ENCODE measurements at regions not wholly inside any gene's neighbourhood (a gene's known extent, or its start where the extent isn't known, plus 50 kb on each side); places are given as distances from the start of the nearest gene placed in this dataset.

DNA sequence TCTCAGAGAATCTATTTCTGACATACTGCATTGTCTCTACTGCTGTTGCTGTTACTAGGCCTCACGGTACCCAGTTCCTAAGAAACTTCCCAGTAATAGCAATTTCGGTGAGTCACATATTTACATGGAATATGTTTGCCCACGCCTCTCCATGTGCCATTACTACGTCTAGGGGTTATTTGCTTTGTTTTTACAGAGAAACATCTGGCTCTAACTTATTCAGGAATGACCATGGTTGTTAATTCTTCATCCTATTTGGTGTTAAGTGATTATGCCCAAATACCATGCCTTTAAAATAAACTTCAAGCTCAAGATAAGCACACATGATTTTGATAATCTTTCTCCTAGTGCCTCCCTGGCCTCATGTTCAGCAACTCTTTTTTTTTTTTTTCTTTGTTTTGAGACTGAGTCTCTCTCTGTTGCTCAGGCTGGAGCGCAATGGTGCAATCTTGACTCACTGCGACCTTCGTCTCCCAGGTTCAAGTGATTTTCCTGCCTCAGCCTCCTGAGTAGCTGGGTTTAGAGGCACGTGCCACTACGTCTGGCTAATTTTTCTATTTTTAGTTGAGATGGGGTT, 101.0 kb upstream of the HS3ST1 start:
- TF ChIP-seq CTCF (IDR thresholded peaks at IDR 0.05) (no peak), EP300 (IDR thresholded peaks at IDR 0.05) (no peak), POLR2A (IDR thresholded peaks at IDR 0.05) (no peak), POLR2AphosphoS5 (IDR thresholded peaks at IDR 0.05) (no peak)

Data from sigmoid colon (tissue), 4 donors.